SU-DHL-6 (cell line): ENCODE measurements at regions not wholly inside any gene's neighbourhood (a gene's known extent, or its start where the extent isn't known, plus 50 kb on each side); places are given as distances from the start of the nearest gene placed in this dataset.

Experiments used
- CTCF ChIP-seq: fragments of 200-600 bp; sonication (generic); IDR thresholded peaks from one replicate; pipeline ENCODE4 v1.5.1; 2017; ENCODE audit warnings: antibody characterized with exemption, mild to moderate bottlenecking, low read length, moderate library complexity; ENCODE audit not compliant: insufficient read depth, poor library complexity, severe bottlenecking
- EZH2phosphoT487 ChIP-seq: fragments of 200-600 bp; sonication (generic), shearing (Covaris generic); conservative IDR thresholded peaks from 2 replicates; pipeline ENCODE4 v1.6.1; 2018; ENCODE audit warnings: mild to moderate bottlenecking, antibody characterized with exemption, low read length, moderate library complexity, mixed read lengths

GRCh38 chr15:95853350-95853749 is 477.1 kb upstream of the NR2F2 start:
- TF ChIP-seq CTCF (no peak), EZH2phosphoT487 (no peak)
